NCI-H2196 treated with DMSO at 0.1 percent for 48 hours (cell line): ENCODE measurements at regions not wholly inside any gene's neighbourhood (a gene's known extent, or its start where the extent isn't known, plus 50 kb on each side); places are given as distances from the start of the nearest gene placed in this dataset.
A peak's percentile ranks its signal among the peaks of the same experiment; 100 is the strongest.
"Not testable (repeated sequence)": the region's sequence is repeated elsewhere in the genome, so short reads cannot be mapped to it uniquely, and the experiment has no call there.

Source experiments
- DNase-seq: peaks from one replicate; lab custom pipeline; 2025; ENCODE audit not compliant: unreplicated experiment; lab: John Stamatoyannopoulos, UW

- no peak for DNase-seq
These were observed 210.0 kb downstream of the PLA2G4A start for GRCh38 chr1:187038784-187039183.

- DNase-seq, result no peak
These were observed 212.4 kb downstream of the PLA2G4A start for GRCh38 chr1:187041104-187041503.

- no peak for DNase-seq
These were observed 213.8 kb downstream of the PLA2G4A start for GRCh38 chr1:187042538-187042937.

GRCh38 chr1:187043433-187043832, 214.7 kb downstream of the PLA2G4A start:
- DNase-seq, result not testable (repeated sequence)

- no peak for DNase-seq
These were observed 215.7 kb downstream of the PLA2G4A start for GRCh38 chr1:187044411-187044810.

- no peak for DNase-seq
These were observed 216.6 kb downstream of the PLA2G4A start for GRCh38 chr1:187045371-187045770.

GRCh38 chr1:187046293-187046692, 217.5 kb downstream of the PLA2G4A start:
- DNase-seq, result no peak

GRCh38 chr1:187047298-187047697, 218.5 kb downstream of the PLA2G4A start:
- no peak for DNase-seq

- peak; percentile 2 for DNase-seq
These were observed 223.0 kb downstream of the PLA2G4A start for GRCh38 chr1:187051618-187052232.

- DNase-seq, result no peak
These were observed 225.1 kb downstream of the PLA2G4A start for GRCh38 chr1:187053876-187054275.

GRCh38 chr1:187054862-187055757, 226.4 kb downstream of the PLA2G4A start:
- DNase-seq, result no peak

GRCh38 chr1:187063271-187063670, 234.5 kb downstream of the PLA2G4A start:
- no peak for DNase-seq

GRCh38 chr1:187067160-187067559, 238.4 kb downstream of the PLA2G4A start:
- no peak for DNase-seq

- DNase-seq, result no peak
These were observed 241.3 kb downstream of the PLA2G4A start for GRCh38 chr1:187070076-187070475.

GRCh38 chr1:187072262-187073034, 243.7 kb downstream of the PLA2G4A start:
- not testable (repeated sequence) for DNase-seq

- DNase-seq, result not testable (repeated sequence)
These were observed 244.3 kb downstream of the PLA2G4A start for GRCh38 chr1:187073035-187073560.

GRCh38 chr1:187073634-187074245, 245.0 kb downstream of the PLA2G4A start:
- not testable (repeated sequence) for DNase-seq

GRCh38 chr1:187074445-187075048, 245.8 kb downstream of the PLA2G4A start:
- DNase-seq, result no peak

- no peak for DNase-seq
These were observed 248.2 kb downstream of the PLA2G4A start for GRCh38 chr1:187076922-187077321.

GRCh38 chr1:187078321-187078720, 249.6 kb downstream of the PLA2G4A start:
- no peak for DNase-seq
